Bronchial epithelial cell (primary cell): ENCODE measurements at regions not wholly inside any gene's neighbourhood (a gene's known extent, or its start where the extent isn't known, plus 50 kb on each side); places are given as distances from the start of the nearest gene placed in this dataset.

Experiments used
- DNase-seq: peaks from one replicate; pipeline ENCODE4 v3.0.0-alpha.2; 2010; ENCODE audit warnings: low read depth
- FAIRE-seq: peaks from 2 replicates; lab custom pipeline; 2011; peaks lifted over from hg19 to GRCh38; lab: Jason Lieb, UNC
- H3K27me3 ChIP-seq: 2 replicates; pipeline ENCODE4 v1.5.1; 2011; ENCODE audit warnings: low read length; ENCODE audit not compliant: control insufficient read depth, insufficient read depth
- H3K36me3 ChIP-seq: 2 replicates; pipeline ENCODE4 v1.5.1; 2011; ENCODE audit warnings: low read length; ENCODE audit not compliant: control insufficient read depth, insufficient read depth
- H3K4me3 ChIP-seq: 2 replicates; pipeline ENCODE4 v1.5.1; 2011; ENCODE audit warnings: mild to moderate bottlenecking, low read depth, low read length, control low read depth
- TF ChIP-seq, protein P1 (sequence below): IDR thresholded peaks from 2 replicates; pipeline ENCODE4 v1.5.1; 2011; ENCODE audit warnings: mild to moderate bottlenecking, moderate library complexity, low read length, control low read depth, inconsistent platforms; ENCODE audit not compliant: insufficient read depth, severe bottlenecking

DNA sequence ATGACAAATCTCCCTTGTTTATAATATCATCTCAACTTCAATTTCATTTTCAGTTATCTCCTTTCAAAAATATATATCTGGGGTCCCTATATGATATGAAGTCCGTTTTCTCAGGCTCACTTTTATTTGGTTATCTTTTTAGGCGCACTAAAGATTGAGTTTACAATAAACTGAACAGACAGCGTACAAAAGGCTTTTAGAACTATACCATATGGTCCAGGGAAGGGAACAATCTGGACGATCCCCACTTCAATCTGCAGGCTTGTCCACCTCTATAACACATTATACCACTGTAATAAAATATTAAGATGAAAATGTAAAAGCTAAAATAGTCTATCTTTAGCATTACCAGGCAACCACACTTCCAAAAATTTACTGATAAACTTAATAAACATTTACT, 289.9 kb downstream of the ZEB2 start:
- Histone ChIP-seq H3K4me3 (no peak overlapping the region), H3K36me3 (no peaks in the 10 kb centered on the region), H3K27me3 (no peaks in the 10 kb centered on the region)
- DNase-seq (no peak), FAIRE-seq (no peak)
- TF ChIP-seq, protein P1, sequence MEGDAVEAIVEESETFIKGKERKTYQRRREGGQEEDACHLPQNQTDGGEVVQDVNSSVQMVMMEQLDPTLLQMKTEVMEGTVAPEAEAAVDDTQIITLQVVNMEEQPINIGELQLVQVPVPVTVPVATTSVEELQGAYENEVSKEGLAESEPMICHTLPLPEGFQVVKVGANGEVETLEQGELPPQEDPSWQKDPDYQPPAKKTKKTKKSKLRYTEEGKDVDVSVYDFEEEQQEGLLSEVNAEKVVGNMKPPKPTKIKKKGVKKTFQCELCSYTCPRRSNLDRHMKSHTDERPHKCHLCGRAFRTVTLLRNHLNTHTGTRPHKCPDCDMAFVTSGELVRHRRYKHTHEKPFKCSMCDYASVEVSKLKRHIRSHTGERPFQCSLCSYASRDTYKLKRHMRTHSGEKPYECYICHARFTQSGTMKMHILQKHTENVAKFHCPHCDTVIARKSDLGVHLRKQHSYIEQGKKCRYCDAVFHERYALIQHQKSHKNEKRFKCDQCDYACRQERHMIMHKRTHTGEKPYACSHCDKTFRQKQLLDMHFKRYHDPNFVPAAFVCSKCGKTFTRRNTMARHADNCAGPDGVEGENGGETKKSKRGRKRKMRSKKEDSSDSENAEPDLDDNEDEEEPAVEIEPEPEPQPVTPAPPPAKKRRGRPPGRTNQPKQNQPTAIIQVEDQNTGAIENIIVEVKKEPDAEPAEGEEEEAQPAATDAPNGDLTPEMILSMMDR, result no peak

DNA sequence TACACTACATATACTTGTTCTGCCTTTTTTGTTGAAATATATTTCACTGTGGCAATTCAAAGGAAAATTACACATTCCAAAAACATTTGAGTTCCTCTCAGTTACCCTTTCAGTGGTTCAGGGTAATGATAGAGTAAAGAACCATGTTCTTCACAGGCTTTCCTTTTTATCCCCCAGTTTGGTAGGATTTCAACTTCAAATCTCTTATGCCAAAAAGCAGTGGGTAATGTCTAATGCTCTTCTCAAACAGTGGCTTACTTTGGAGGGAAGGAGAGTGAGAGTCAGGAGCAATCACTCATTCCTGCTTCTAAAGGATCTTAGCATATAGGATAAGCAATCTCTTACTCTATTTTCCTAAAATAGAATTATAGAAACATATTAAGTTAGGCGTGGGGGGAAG, 290.6 kb downstream of the ZEB2 start:
- H3K27me3 ChIP-seq, result no peaks in the 10 kb centered on the region
- H3K4me3 ChIP-seq, result no peak overlapping the region
- TF ChIP-seq, protein P1, result no peak
- DNase-seq, result no peak
- no peak for FAIRE-seq
- H3K36me3 ChIP-seq, result no peaks in the 10 kb centered on the region

DNA sequence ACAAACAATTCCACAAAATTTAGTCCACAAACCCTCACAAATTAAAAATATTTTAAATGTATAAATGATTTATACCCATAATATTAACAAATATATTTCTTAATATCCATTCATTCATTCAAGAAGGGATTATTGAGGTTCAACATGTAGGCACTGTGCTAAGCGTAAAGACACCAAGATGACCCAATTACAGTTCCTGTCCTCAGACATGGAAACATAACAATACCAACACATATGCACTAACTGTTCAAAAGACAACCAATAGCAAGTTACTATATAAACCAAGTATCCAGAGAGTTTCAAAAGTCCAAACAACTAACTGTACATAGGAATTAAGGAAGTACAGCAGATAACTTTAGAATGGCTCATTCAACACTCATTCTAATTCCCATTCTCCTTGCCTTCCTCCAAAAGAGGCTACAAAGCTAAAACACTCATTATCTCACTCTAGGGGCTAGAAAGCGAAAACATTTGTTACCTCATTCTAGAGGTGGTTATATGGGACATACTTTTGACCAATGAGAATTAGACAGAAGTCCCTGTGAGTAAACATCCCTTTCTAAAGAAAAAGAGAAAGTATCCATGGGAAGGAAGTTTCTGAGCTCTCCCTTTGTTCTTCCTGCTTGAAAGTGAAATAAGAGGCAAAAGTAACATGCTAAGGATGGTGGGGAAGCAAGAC, 292.4 kb downstream of the ZEB2 start:
- H3K27me3 ChIP-seq, result no peaks in the 10 kb centered on the region
- H3K36me3 ChIP-seq, result no peaks in the 10 kb centered on the region
- no peak overlapping the region for H3K4me3 ChIP-seq
- TF ChIP-seq, protein P1, result no peak
- DNase-seq (no peak), FAIRE-seq (no peak)

DNA sequence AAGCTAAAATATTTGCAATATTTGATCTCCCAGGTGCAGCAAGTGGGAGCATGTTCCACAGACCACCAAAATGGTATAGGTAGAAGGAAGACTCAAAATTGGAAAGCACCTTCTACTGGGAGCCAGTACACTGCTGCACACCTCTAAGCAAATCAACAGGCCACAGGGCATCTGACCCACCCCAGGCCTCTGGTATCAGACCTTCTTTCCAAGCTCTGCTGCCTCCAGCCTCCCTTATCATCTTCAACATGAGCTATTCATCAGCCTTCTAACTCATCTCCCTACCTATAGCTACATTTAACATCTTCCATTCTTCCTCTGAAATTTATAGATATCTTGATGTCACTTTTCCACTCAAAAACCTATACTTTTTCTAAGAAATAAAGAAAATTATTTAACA, 294.8 kb downstream of the ZEB2 start:
- H3K36me3 ChIP-seq, result no peaks in the 10 kb centered on the region
- FAIRE-seq, result no peak
- TF ChIP-seq, protein P1, result no peak
- H3K27me3 ChIP-seq, result no peaks in the 10 kb centered on the region
- no peak overlapping the region for H3K4me3 ChIP-seq
- no peak for DNase-seq

DNA sequence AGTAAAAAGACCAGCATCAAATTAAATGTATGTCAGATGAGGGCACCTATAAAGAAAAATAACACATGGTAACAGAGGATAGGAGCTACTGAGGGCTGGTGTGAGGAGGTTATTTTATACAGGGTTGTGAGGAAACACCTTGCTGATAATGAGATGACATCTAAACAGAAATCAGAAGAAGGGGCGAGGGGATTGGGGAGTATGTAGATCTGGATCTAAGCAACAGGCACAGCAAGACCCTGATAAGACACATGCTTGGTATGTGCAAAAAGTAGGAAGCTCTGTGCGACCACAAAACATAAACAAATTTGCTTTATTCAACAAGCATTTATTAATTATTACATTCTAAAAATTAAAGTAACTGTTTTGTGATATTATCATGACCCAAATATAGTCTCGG, 295.4 kb downstream of the ZEB2 start:
- no peaks in the 10 kb centered on the region for H3K36me3 ChIP-seq
- H3K4me3 ChIP-seq, result no peak overlapping the region
- H3K27me3 ChIP-seq, result no peaks in the 10 kb centered on the region
- TF ChIP-seq, protein P1, result no peak
- FAIRE-seq (no peak), DNase-seq (no peak)

DNA sequence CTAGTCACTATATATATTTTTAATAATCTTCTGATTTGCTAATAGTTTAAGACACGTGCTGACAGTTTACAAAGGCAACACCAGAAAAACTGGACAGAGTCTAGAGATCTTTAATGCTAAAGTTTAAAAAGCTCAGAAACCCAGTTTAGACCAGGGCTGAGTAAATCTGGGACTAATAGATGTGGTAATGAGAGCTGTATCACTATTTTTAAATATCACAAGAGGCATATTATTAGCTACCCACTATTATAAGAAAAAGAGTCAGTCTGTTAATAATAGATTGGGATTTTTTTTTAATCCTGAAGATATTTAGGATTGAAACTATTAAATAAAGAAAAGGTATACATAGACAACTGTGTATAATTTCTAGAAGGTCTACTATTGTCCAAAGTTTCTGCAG, 299.9 kb downstream of the ZEB2 start:
- H3K36me3 ChIP-seq, result no peaks in the 10 kb centered on the region
- no peak overlapping the region for H3K4me3 ChIP-seq
- FAIRE-seq, result no peak
- no peaks in the 10 kb centered on the region for H3K27me3 ChIP-seq
- no peak for DNase-seq
- TF ChIP-seq, protein P1, result no peak
